ENCODE measurements at regions not wholly inside any gene's neighbourhood (a gene's known extent, or its start where the extent isn't known, plus 50 kb on each side); places are given as distances from the start of the nearest gene placed in this dataset.

- TF ChIP-seq CTCF (IDR thresholded peaks at IDR 0.05; ENCODE audit: borderline replicate concordance, insufficient read depth, low read depth, low read length), result no peak
- no peak overlapping the region for H3K4me3 ChIP-seq (ENCODE audit: low read depth, low read length)
These were observed 1318.6 kb downstream of the PCDH19 start for GRCh38 chrX:99091459-99091858.

DNA sequence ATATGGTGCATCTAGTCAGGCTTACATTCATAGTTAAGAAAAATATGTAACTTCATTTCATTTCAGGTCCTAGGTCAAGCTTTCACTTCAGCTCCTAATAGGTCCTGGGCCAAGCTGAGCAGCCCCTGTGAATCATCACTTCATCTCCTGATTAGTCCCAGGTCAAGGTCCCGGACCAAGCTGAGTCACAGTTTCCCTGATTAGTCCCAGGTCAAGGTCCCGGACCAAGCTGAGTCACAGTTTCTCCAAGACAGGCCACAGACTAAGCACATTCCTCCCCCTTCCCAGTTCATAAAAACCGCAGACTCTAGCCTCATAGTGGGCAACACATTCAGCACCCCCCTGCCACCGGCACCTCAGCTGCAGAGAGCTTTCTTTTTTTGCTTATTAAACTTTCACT is 1331.8 kb downstream of the PCDH19 start:
- H3K4me3 ChIP-seq (ENCODE audit: low read depth, low read length), result no peak overlapping the region
- no peak for TF ChIP-seq CTCF (IDR thresholded peaks at IDR 0.05; ENCODE audit: borderline replicate concordance, insufficient read depth, low read depth, low read length)

DNA sequence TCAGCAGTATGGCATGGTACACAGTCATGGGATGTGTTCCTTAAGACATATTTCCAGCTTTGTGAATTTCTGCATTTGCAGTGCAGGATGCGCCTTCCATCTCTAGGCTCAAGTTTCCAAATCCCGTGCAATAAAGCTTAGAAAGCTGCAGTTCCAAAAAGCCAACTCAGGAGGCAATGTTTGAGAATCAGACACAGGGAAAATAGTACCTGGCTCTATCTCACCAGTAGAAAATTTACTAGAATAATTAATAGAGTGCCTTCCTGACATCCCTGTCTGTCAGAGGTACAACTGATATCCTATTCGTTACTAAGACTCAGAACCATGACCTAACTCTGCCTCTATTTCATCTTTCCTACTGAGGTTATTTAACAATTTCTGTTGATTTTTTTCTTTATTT is 1333.0 kb downstream of the PCDH19 start:
- TF ChIP-seq CTCF (IDR thresholded peaks at IDR 0.05; ENCODE audit: borderline replicate concordance, insufficient read depth, low read depth, low read length), result no peak
- H3K4me3 ChIP-seq (ENCODE audit: low read depth, low read length), result no peak overlapping the region

DNA sequence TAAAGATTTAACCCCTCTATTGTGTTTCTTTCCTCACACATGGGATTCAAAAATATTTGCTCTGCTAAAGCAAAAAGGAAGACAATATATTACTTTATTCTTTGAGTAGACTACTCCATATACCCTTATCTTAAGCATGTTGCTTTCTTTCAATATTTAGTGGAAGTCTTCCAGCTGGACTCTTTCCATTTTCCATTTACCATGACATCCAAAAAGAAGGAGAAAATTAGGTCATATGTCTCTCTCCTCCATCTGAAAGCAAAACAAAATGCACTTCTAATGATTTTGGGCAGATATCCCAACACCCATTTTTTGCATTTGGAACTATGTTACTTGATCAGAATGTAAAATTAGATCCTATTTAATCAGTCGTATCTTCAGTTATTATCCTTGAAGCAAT is 1336.5 kb downstream of the PCDH19 start:
- no peak for TF ChIP-seq CTCF (IDR thresholded peaks at IDR 0.05; ENCODE audit: borderline replicate concordance, insufficient read depth, low read depth, low read length)
- no peak overlapping the region for H3K4me3 ChIP-seq (ENCODE audit: low read depth, low read length)

GRCh38 chrX:99051639-99052038 is 1358.4 kb downstream of the PCDH19 start:
- H3K4me3 ChIP-seq (ENCODE audit: low read depth, low read length), result no peak overlapping the region
- TF ChIP-seq CTCF (IDR thresholded peaks at IDR 0.05; ENCODE audit: borderline replicate concordance, insufficient read depth, low read depth, low read length), result no peak

GRCh38 chrX:99033226-99033901 is 1376.7 kb downstream of the PCDH19 start:
- TF ChIP-seq CTCF (IDR thresholded peaks at IDR 0.05; ENCODE audit: borderline replicate concordance, insufficient read depth, low read depth, low read length), result no peak
- no peak overlapping the region for H3K4me3 ChIP-seq (ENCODE audit: low read depth, low read length)

GRCh38 chrX:99010957-99011356 is 1399.1 kb downstream of the PCDH19 start:
- TF ChIP-seq CTCF (IDR thresholded peaks at IDR 0.05; ENCODE audit: borderline replicate concordance, insufficient read depth, low read depth, low read length), result no peak
- no peak overlapping the region for H3K4me3 ChIP-seq (ENCODE audit: low read depth, low read length)

Data from GM12875 (cell line).